ENCODE measurements at regions not wholly inside any gene's neighbourhood (a gene's known extent, or its start where the extent isn't known, plus 50 kb on each side); places are given as distances from the start of the nearest gene placed in this dataset.

GRCh38 chr7:119931230-119931824 is 341.6 kb upstream of the KCND2 start:
- H3K9me3 Mint-ChIP-seq, result peaks cover 5 to 6% of the 10 kb centered on the region in 2 donors
- H3K27me3 Mint-ChIP-seq (ENCODE audit: low read depth in 2 of 2), result no peaks in the 10 kb centered on the region
- no peak overlapping the region for H3K4me3 Mint-ChIP-seq
- DNase-seq, result no peak
- no peak for ATAC-seq
- no peak overlapping the region for H3K27ac ChIP-seq (ENCODE audit: low read length)
- H3K9me3 ChIP-seq (ENCODE audit: control insufficient read depth, insufficient read depth, low read length), result no peaks in the 10 kb centered on the region
- no peaks in the 10 kb centered on the region for H3K36me3 ChIP-seq (ENCODE audit: control insufficient read depth, insufficient read depth, low read length)
- TF ChIP-seq CTCF (IDR thresholded peaks at IDR 0.05), result no peak
- H3K27ac Mint-ChIP-seq, result no peak overlapping the region
- no peaks in the 10 kb centered on the region for H3K36me3 Mint-ChIP-seq
- H3K4me1 ChIP-seq (ENCODE audit: control insufficient read depth, insufficient read depth, low read length), result no peaks in the 10 kb centered on the region
- H3K4me1 Mint-ChIP-seq, result no peaks in the 10 kb centered on the region
- no peak overlapping the region for H3K4me3 ChIP-seq (ENCODE audit: low read length)
- WGBS (ENCODE audit: insufficient coverage), result 95% methylated on average over 1 of the region's 1 CpG
- no peaks in the 10 kb centered on the region for H3K27me3 ChIP-seq (ENCODE audit: control insufficient read depth, insufficient read depth, low read length)
- intact Hi-C loops (cut with micrococcal nuclease), result no loop called here

GRCh38 chr7:119935418-119936025 is 337.5 kb upstream of the KCND2 start:
- Mint-ChIP-seq H3K4me3 (no peak overlapping the region), H3K27ac (no peak overlapping the region), H3K9me3 (peaks cover 2 to 5% of the 10 kb centered on the region in 2 donors), H3K36me3 (no peaks in the 10 kb centered on the region), H3K4me1 (no peaks in the 10 kb centered on the region), H3K27me3 (ENCODE audit: low read depth in 2 of 2) (no peaks in the 10 kb centered on the region)
- no peak for TF ChIP-seq CTCF (IDR thresholded peaks at IDR 0.05)
- WGBS (ENCODE audit: insufficient coverage), result no CpG with 5 or more reads among the region's 4 CpGs
- Histone ChIP-seq H3K27ac (ENCODE audit: low read length) (no peak overlapping the region), H3K4me3 (ENCODE audit: low read length) (no peak overlapping the region), H3K27me3 (ENCODE audit: control insufficient read depth, insufficient read depth, low read length) (no peaks in the 10 kb centered on the region), H3K9me3 (ENCODE audit: control insufficient read depth, insufficient read depth, low read length) (no peaks in the 10 kb centered on the region), H3K4me1 (ENCODE audit: control insufficient read depth, insufficient read depth, low read length) (no peaks in the 10 kb centered on the region), H3K36me3 (ENCODE audit: control insufficient read depth, insufficient read depth, low read length) (no peaks in the 10 kb centered on the region)
- no peak for ATAC-seq
- intact Hi-C loops (cut with micrococcal nuclease), result no loop called here
- no peak for DNase-seq

GRCh38 chr7:119936836-119937235 is 336.1 kb upstream of the KCND2 start:
- Mint-ChIP-seq H3K4me1 (no peaks in the 10 kb centered on the region), H3K27me3 (ENCODE audit: low read depth in 2 of 2) (no peaks in the 10 kb centered on the region), H3K4me3 (no peak overlapping the region), H3K9me3 (peaks cover 2 to 3% of the 10 kb centered on the region in 2 donors), H3K27ac (no peak overlapping the region), H3K36me3 (no peaks in the 10 kb centered on the region)
- H3K4me1 ChIP-seq (ENCODE audit: control insufficient read depth, insufficient read depth, low read length), result no peaks in the 10 kb centered on the region
- no peak overlapping the region for H3K4me3 ChIP-seq (ENCODE audit: low read length)
- no peaks in the 10 kb centered on the region for H3K9me3 ChIP-seq (ENCODE audit: control insufficient read depth, insufficient read depth, low read length)
- intact Hi-C loops (cut with micrococcal nuclease), result no loop called here
- no peak overlapping the region for H3K27ac ChIP-seq (ENCODE audit: low read length)
- 100% methylated on average over 1 of the region's 2 CpGs for WGBS (ENCODE audit: insufficient coverage)
- H3K27me3 ChIP-seq (ENCODE audit: control insufficient read depth, insufficient read depth, low read length), result no peaks in the 10 kb centered on the region
- H3K36me3 ChIP-seq (ENCODE audit: control insufficient read depth, insufficient read depth, low read length), result no peaks in the 10 kb centered on the region
- ATAC-seq (no peak), DNase-seq (no peak)
- no peak for TF ChIP-seq CTCF (IDR thresholded peaks at IDR 0.05)

GRCh38 chr7:119937745-119938144 is 335.2 kb upstream of the KCND2 start:
- intact Hi-C loops (cut with micrococcal nuclease), result no loop called here
- H3K27me3 Mint-ChIP-seq (ENCODE audit: low read depth in 2 of 2), result no peaks in the 10 kb centered on the region
- TF ChIP-seq CTCF (IDR thresholded peaks at IDR 0.05), result no peak
- no peaks in the 10 kb centered on the region for H3K4me1 ChIP-seq (ENCODE audit: control insufficient read depth, insufficient read depth, low read length)
- H3K36me3 Mint-ChIP-seq, result no peaks in the 10 kb centered on the region
- no peaks in the 10 kb centered on the region for H3K4me1 Mint-ChIP-seq
- no peak overlapping the region for H3K27ac ChIP-seq (ENCODE audit: low read length)
- no peaks in the 10 kb centered on the region for H3K27me3 ChIP-seq (ENCODE audit: control insufficient read depth, insufficient read depth, low read length)
- no peak for ATAC-seq
- 100% methylated on average over 2 of the region's 3 CpGs for WGBS (ENCODE audit: insufficient coverage)
- no peaks in the 10 kb centered on the region for H3K36me3 ChIP-seq (ENCODE audit: control insufficient read depth, insufficient read depth, low read length)
- H3K27ac Mint-ChIP-seq, result no peak overlapping the region
- no peak overlapping the region for H3K4me3 Mint-ChIP-seq
- peaks cover 2 to 3% of the 10 kb centered on the region in 2 donors for H3K9me3 Mint-ChIP-seq
- no peaks in the 10 kb centered on the region for H3K9me3 ChIP-seq (ENCODE audit: control insufficient read depth, insufficient read depth, low read length)
- no peak overlapping the region for H3K4me3 ChIP-seq (ENCODE audit: low read length)
- no peak for DNase-seq

Data from natural killer cell (primary cell).